Stimulated activated CD8-positive, alpha-beta memory T cell treated with anti-CD3 and anti-CD28 coated beads, Interleukin-7, amount 100 ng/mL, for 1 hour (primary cell): ENCODE measurements at regions not wholly inside any gene's neighbourhood (a gene's known extent, or its start where the extent isn't known, plus 50 kb on each side); places are given as distances from the start of the nearest gene placed in this dataset.

Experiments used
- DNase-seq, 2 donors: peaks; one replicate each; pipeline ENCODE4 v3.0.0-alpha.2; 2020; ENCODE audit warnings: low read depth in 2 of 2

DNA sequence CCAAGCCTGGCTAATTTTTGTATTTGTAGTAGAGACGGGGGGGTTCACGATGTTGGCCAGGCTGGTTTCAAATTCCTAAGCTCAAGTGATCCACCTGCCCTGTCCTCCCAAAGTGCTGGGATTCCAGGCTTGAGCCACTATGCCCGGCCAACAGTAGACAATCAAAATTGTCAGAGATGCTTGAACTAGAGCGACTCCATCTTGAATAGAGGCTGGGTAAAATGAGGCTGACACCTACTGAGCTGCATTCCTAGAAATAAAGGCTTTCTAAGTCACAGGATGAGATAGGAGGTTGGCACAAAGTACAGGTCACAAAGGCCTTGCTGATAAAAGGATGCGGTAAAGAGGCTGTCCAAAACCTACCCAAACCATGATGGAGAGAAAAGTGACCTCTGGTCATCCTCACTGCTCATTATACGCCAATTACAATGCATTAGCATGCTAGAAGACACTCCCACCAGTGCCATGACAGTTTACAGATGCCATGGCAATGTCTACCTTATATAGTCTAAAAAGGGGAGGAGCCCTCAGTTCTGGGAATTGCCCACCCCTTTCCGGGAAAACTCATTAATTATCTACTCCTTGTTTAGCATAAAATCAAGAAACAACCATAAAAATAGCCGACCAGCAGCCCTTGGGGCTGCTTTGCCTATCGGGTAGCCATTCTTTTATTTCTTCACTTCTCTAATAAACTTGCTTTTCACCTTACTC is 134.5 kb downstream of the BAMBI start:
- DNase-seq: no peak

DNA sequence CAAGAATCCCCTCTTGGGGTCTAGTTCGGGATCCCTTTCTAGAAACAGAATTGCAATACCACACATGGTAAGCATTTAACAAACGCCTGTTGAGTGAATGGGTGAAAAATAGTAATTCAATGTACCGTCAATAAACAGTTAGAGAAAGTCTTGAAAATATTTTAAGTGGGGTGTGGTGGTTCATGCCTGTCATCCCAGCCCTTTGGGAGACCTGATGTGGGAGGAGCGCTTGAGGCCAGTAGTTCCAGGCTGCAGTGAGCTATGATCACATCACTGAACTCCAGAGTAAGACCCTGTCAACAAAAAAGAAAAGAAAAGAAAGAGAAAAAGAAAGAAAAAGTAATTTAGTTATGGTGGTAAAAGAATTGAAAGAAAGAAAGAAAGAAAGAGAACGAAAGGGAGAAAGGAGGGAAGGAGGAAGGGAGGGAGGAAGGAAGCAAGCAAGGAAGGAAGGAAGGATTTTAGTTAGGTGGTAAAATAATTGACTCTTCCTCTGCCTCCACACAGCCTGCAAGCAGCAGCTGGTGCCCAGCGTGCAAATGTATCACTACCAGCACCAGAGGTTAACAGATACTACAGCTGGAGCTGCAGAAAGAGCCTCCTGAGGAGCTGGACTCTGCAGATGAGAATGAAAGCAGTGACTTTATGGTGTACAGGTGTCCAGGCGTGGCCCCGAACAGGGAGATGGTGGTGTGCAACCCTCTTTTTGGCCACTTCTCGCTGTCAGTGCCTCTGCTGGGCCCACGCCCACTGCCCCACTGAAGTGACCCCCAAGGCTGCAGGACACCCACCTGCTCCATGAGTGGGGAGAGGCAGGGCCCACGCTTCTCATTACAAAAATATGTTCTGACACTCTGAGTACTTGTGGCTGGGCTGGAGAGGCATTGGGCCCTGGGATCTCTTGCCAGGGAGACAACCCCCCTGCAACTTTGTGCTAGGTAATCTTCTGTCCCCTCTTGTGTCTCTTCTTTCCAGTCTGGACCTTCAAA is 135.4 kb downstream of the BAMBI start:
- DNase-seq: no peak

DNA sequence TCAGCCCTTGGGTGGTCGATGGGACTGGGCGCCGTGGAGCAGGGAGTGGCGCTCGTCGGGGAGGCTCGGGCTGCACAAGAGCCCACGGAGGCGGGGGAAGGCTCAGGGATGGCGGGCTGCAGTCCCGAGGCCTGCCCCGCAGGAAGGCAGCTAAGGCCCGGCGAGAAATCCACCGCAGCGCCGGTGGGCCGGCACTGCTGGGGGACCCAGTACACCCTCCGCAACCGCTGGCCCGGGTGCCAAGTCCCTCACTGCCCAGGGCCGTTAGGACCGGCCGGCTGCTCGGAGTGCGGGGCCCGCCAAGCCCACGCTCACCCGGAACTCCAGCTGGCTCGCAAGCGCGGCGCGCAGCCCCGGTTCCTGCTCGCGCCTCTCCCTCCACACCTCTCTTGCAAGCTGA is 138.4 kb downstream of the BAMBI start:
- no peak for DNase-seq

DNA sequence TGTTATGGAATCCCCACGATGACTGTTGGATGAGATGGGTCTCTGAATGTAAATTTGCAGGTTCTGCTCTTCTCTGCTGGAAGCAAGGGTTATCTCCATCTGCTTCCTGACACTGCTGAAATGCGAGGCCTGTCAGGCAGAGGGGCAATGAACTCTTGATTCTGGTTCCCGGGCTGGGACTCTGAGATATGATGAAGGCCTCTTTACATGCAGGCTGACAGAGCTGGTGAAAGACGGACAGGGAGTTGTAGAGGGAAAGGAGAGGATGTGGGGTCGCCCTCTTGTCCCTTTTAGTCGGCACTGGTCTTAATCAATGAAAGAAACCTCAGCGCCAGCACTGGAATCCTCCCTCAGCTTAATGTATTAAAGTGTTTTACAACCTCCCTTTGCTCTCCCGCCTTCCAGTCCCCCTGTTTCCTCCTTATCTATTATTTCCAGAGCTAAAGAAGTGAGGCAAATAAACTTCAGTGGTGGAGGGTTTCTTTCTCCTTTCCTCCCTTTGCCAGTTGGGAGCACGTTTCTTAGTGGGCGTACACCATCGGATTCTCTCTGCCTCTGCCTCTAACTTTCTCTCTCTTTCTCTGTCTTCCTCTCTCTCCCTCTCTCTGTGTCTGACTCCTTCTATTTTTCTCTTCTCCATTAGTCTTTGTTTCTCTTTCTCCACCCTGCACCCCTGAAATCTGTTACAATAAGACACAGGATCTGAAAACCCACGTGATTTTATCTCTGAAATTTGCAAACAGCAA is 145.6 kb downstream of the BAMBI start:
- no peak for DNase-seq

DNA sequence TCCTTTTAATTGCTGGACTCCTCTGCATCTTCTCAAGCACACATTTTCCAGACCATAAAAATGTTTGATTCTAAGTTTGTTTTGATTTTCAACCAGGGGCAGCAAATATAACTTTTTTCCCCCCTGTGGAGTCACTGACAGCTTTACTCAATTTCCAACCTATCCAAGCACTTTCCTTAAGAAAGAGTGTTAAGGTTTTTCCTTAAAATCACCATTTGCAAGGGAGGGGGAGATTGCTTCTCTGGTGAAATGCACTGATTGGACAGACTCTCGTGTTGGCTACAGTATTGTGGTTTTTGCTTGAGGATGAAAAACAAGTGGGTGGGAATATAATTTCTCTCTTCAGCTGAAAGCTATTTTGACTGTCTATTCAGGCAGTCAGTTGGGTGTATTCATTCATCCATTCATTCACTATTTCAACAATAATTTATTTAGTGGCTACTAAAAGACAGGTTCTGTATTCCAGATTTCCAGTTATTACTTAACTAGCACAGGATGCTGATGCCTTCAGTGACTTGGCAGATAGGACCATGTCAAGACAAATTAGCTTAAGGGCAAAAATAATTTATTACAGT is 146.3 kb downstream of the BAMBI start:
- no peak for DNase-seq

DNA sequence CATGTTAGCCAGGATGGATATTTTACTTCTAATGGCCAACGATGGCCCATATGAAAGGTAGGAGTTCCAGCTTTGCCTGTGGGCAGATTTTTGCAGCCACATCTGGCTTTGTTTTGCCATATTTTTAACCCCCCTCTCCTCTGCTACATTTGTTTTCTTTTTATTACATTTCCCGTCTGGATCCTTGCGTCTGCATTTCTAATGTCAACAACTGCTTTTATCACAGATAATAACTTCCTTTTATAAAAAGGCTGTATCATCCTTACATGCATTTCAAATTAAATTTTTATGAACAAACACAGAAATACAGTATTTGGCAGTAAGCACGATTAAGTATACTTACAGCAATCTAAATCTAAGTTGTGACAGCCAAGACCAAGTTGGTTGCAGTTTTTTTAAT is 156.0 kb downstream of the BAMBI start:
- DNase-seq: no peak

DNA sequence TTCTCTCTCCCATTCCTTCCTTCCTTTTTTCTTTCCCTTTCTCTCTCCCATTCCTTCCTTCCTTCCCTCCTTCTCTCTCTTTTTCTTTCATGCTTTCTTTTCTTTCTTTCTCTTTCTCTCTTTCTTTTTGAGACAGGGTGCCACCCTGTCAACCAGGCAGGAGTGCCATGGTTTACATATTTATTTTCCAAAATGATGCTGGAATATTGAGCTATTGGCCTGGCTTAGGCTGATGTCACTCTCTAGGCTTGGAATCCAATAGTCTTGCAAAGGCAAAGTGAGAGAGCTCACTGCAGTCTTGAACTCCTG is 159.1 kb downstream of the BAMBI start:
- DNase-seq: no peak

DNA sequence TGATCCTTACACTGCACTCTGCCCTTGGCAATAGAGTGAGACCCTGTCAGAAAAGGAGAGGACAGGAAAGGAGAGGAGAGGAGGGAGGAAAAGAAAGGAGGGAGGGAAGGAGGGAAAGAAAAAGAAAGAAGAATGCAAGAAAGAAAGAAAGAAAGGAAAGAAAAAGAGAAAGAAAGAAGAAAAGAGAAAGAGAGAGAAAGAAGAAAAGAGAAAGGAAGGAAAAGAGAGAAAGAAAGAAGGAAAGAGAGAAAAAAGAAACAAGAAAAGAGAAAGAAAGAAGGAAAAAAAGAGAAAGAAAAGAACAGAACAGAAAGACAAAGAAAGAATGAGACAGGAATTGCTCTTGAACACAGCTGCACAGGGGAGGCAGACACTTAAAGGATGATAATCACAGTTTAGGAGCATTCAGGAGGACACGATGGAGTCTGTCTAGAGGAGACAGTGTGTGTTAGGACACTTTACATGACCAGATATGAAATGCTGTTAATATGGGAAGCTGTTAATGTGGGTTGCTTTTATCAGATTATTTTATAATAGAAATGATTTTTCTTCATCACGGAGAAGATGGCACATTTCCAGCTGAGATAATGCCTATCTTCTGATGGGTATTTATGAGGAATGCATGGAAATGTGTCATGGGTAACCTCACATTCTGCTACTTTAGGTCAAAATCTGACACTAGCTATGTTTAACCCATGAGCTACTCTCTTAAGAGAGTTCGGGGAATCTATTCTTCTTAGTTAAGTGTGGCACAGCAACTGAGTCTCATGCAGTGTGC is 160.5 kb downstream of the BAMBI start:
- DNase-seq: no peak

DNA sequence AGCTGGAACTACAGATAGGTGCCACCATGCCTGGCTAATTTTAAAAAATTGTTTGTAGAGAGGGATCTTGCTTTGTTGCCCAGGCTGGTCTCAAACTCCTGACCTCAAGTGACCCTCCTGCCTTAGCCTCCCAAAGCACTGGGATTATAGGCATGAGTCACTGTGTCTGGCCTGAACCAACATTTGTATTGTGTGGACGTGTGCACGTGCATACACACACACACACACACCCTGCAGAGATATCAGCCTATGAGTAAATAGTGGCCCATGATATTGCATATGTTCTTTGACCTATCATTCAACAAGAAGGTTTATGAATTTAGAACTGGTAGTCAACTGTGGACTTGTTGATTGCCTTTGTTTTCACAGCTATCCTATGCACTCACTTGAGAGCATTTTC is 161.6 kb downstream of the BAMBI start:
- no peak for DNase-seq

DNA sequence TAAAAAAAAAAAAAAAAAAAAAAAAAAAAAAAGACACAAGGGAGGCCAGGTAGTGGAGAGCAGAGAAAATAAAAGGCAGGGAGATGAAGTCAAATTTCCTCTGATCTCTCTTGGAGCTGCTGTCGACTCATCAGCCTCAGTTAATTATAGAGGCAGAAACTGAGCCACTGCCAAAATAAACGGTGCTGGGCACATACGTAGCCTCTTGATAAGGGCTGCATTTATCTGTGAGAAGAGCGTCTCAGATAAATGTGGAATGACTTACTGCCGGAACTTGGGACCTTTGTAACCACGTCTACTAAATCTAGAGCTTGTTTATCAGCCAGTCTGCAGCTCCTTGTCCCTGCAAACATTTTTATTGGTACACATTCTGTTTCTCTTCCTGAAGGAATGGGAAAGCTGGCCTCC is 162.3 kb downstream of the BAMBI start:
- no peak for DNase-seq

DNA sequence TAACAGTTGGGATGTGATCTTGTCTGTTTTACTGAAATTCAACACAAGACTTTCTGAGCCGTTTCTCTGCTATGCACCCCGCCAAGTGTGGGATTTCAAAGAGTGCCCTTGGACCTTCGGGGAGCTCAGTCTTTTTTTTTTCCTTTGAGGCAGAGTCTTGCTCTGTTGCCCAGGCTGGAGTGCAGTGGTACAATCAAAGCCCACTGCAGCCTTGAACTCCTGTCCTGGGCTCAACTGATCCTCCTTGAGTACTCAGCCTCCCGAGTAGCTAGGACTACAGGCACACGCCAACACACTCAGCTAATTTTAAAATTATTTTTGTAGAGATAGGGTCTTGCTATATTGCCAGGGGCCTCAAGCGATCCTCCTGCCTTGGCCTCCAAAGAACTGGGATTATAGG is 162.9 kb downstream of the BAMBI start:
- no peak for DNase-seq

DNA sequence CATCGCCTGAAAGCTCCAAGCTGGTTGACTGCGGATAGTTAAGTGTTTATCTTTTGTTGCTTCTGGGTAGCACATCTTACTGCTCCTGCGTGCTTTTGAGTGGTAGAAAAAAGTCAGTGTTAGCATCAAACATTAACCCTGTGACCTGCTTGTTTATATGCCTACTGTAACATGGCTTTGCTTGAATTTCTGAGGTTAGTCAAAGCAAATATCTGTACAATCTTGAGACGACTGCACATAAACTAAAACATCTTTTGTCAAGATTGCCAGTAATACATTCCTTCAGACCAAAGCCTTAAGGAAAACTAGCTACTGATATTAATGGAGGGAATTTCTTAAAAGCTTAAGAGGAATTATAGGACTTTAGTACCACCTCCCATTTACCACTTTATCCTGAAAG is 163.7 kb downstream of the BAMBI start:
- DNase-seq: no peak

DNA sequence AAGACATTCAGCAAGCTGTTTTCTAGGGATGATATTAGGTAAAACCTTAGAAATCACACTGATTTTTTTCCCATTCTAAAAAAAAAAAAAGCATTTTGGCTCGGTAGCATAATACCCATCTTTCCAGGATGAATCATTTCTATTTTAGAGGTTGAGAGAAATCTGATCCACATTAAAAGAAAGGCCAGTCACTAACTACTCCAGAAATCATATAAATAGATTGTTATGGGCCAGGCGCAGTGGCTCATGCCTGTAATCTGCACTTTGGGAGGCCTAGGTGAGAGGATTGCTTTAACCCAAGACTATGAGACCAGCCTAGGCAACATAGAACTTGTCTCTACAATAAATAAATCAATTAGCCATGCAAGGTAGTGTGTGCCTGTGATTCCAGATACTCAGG is 164.3 kb downstream of the BAMBI start:
- DNase-seq: no peak

DNA sequence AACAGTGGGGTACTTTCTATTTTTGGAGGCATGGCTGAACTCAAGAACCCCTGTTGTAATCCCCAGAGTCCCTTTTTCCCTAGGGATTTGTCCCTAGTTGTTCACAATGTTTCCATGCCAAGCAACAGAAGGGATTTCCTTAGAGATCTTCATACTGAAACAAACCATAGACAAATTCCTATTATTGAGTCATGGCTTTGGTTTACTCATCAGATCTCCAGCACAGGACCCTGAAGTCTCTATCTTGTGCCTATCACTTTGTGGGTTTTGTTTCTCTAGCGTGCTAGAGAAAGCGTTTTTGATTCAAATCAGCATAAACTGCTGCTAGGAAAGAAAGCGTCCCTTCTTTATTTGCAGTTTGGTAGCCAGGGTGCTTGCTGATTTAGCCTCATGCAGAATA is 165.0 kb downstream of the BAMBI start:
- DNase-seq: no peak

DNA sequence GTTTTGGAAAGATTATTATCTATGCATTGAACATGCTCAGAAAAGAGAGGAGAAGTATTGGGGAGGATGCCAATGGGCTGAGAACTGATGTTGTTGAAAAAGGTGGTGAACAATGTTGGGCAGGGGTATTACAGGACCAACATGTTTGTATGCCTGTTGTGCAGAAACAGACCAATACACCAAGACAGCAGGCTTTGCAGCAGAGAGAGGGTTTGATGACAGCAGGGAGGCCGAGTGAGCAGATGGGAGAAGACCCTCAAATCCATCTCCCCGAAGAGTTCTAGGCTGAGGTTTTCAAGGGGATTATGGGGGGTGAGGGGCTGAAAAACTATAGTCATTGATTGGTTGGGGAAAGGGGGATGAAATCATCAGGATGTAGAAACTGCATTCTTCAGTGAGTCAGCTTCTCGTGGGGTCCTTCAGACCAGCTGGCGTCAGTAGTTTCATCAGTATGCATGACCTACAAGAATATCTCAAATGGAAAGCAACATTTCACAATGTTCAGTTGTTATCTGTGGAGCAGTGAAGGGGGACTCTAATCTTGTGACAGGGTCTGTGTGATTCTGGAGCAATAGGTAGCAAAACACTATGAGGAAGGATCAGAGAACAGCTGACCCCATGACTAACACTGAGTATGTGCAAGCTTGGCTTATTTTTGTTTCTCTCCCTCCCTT is 167.8 kb downstream of the BAMBI start:
- no peak for DNase-seq

DNA sequence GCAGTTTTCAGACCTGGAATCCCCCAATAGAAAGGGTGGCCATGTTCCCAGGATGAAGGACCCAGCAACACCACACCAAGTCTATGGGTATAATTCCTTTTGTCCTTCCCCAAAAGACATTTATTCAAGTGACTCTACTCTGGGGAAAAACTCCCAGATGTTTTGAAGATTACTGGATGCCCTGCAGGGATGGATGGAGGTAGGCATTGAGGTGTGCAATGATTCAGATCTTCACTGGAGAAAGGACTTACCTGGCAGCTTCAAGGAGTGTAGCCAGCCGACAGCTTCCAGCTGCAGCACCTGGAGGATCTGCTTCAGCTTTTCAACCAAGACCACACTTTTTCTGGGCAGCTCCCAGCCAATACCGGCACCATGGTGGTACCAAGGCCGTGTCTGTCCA is 172.0 kb downstream of the BAMBI start:
- DNase-seq: no peak

DNA sequence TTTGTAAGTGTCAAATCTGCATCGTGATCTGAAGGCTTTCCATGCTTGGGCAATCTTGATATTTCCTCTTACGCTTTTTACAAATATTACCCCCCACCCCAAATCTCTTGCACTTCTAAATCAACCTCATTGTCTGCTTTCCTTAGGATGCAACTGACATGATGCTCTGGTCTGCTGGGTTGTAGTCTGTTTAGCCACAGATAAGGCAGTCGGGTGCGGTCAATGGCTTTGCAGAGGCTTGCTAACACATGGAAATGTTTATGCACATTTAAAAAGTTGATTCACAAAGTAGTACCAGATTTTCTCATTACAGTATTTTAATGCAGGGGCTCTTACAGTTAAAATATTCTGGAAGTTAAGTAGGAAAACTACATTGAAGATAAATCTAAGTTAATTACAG is 172.5 kb downstream of the BAMBI start:
- DNase-seq: no peak

DNA sequence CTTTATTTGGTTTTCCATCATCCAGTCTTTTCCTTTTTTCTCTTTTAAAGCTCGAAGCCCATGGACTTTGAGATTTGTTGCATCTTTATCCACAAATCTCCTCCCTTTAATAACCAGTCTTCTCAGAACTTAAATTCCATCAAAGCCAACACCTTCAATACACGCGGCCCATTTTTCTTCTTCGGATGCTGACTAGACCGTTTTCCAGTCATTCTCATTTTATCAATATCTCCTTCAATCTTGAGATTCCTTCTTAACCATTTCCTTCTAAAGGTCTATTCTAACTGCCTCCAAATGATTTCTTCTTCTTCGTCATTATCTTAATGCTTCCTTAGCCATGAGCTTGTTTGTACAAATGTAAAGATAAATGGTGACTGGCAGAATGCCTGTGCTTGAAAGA is 173.5 kb downstream of the BAMBI start:
- no peak for DNase-seq

DNA sequence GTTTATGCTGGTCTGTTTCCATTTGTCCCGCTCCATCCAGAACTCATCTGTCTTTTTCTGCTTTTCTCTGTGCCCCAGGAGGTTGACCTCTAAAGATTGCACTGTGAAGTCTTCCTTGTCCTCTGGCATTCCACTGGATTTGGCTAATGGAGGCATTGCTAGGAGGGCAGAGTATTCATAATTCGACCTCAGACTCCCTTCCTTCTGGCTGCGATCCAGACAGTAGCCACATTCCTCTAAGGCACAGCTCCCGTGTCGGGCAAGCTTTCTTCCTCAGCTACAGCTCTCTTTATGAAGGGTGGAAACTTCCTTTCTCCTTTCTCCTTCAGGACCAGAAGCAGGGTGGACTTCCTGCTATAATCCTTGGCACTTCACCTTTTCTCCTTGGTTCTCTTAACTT is 175.9 kb downstream of the BAMBI start:
- DNase-seq: no peak

DNA sequence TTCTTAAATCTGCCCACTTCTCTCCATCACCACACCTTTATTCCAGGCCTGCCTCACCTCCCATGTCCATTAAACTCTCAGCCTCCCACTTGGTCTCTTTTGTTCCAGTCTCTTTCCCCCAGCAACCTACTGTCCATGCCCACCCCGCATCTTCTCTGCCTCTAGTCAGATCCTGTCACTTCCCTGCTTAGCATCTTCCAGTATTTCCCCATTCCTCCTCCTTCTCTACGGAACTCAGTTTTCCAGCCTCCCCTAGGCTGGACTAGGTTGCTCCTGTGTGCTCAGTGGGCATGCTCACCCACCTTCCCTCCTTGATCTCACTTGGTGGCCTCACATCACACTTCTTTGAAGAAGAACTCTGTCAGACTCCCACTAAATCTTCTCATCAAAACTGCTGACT is 179.8 kb downstream of the BAMBI start:
- DNase-seq: no peak

DNA sequence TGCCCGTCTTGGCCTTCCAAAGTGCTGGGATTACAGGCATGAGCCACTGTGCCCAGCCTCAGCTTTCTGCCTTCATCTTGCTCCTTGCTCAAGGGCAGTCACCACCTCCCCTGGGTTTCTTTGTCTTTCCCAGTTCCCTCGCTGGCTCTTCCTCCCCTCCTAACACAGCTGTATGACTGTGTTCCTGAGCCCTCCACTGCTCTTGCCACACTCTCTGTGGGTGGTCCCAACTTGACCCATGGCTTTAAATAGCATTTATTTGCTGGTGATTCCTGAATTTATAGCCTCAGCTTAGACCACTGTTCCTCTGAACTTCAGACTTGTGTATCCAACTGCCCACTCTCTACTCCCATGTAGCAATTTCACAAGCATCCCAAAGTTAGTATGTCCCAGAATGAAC is 181.3 kb downstream of the BAMBI start:
- no peak for DNase-seq
